ENCODE measurements at regions not wholly inside any gene's neighbourhood (a gene's known extent, or its start where the extent isn't known, plus 50 kb on each side); places are given as distances from the start of the nearest gene placed in this dataset.

GRCh38 chr12:126545411-126545810, 1480.2 kb downstream of the AACS start (continued):
- no peak for TF ChIP-seq AFF4 (CRISPR knock-in tag; IDR thresholded peaks at IDR 0.05; ENCODE audit: borderline replicate concordance)

- Mint-ChIP-seq H3K4me1 (no peaks in the 10 kb centered on the region), H3K4me3 (no peak overlapping the region), H3K27ac (no peak overlapping the region), H3K27me3 (ENCODE audit: low read depth) (peaks cover 8% of the 10 kb centered on the region), H3K36me3 (peaks cover 69% of the 10 kb centered on the region), H3K9me3 (peaks cover 66% of the 10 kb centered on the region)
- ATAC-seq (no peak), DNase-seq (ENCODE audit: low spot score) (no peak)
- POLR2A ChIA-PET: no interaction called here
- TF ChIP-seq ZMAT4 (CRISPR knock-in tag; IDR thresholded peaks at IDR 0.05): no peak
- TF ChIP-seq SOX15 (CRISPR knock-in tag; IDR thresholded peaks at IDR 0.05): no peak
- TF ChIP-seq PREB (CRISPR knock-in tag; IDR thresholded peaks at IDR 0.05; ENCODE audit: borderline replicate concordance): no peak
- no peak for TF ChIP-seq IRF2 (CRISPR knock-in tag; IDR thresholded peaks at IDR 0.05; ENCODE audit: borderline replicate concordance, low read depth)
- no peak for TF ChIP-seq ZNF317 (CRISPR knock-in tag; IDR thresholded peaks at IDR 0.05; ENCODE audit: borderline replicate concordance, low read depth)
- TF ChIP-seq CDX4 (CRISPR knock-in tag; IDR thresholded peaks at IDR 0.05; ENCODE audit: borderline replicate concordance): no peak
- TF ChIP-seq FOXJ3 (CRISPR knock-in tag; IDR thresholded peaks at IDR 0.05; ENCODE audit: borderline replicate concordance): no peak
- TF ChIP-seq ATF2 (CRISPR knock-in tag; IDR thresholded peaks at IDR 0.05; ENCODE audit: borderline replicate concordance, low read depth): no peak
- TF ChIP-seq CREB1 (CRISPR knock-in tag; IDR thresholded peaks at IDR 0.05): no peak
- no peak for TF ChIP-seq ETV6 (CRISPR knock-in tag; IDR thresholded peaks at IDR 0.05)
- no peak for TF ChIP-seq ZNF512 (CRISPR knock-in tag; IDR thresholded peaks at IDR 0.05; ENCODE audit: borderline replicate concordance)
- no peak for TF ChIP-seq IRF1 (CRISPR knock-in tag; IDR thresholded peaks at IDR 0.05)
- no peak for TF ChIP-seq JUN (CRISPR knock-in tag; IDR thresholded peaks at IDR 0.05)
- no peak for TF ChIP-seq PRRX2 (CRISPR knock-in tag; IDR thresholded peaks at IDR 0.05)
- TF ChIP-seq ZNF532 (CRISPR knock-in tag; IDR thresholded peaks at IDR 0.05; ENCODE audit: borderline replicate concordance): no peak
- no peak for TF ChIP-seq NR1H2 (CRISPR knock-in tag; IDR thresholded peaks at IDR 0.05)
- TF ChIP-seq ATF1 (CRISPR knock-in tag; IDR thresholded peaks at IDR 0.05): no peak
- no peak for TF ChIP-seq ATF3 (CRISPR knock-in tag; conservative IDR thresholded peaks at IDR 0.05)
- CTCF ChIA-PET: no interaction called here
Measured at GRCh38 chr12:126547905-126548304, 1482.7 kb downstream of the AACS start.
